GM12878 (cell line): ENCODE measurements at regions not wholly inside any gene's neighbourhood (a gene's known extent, or its start where the extent isn't known, plus 50 kb on each side); places are given as distances from the start of the nearest gene placed in this dataset.

Source experiments
- ATAC-seq: fragments of 200-7000 bp; cut with Tn5 transposase; 3 replicates; pipeline ENCODE4 v1.9.1; 2020; ENCODE audit warnings: mild to moderate bottlenecking, moderate library complexity
- BruUV-seq: library from RNA; stranded (reverse); fragments of 400-500 nt; replicated peaks from 2 replicates; lab custom pipeline; 2021; lab: Mats Ljungman, UMichigan
- CTCF ChIA-PET: fragments of 300-600 bp; sonication (Branson Sonifier 250); formaldehyde crosslinking; extraction: SDS; loops from one replicate; lab custom pipeline; 2021; ENCODE audit warnings: inconsistent platforms; lab: Yijun Ruan, JAX
- POLR2A ChIA-PET: fragments of 350-600 bp; formaldehyde crosslinking; extraction: SDS; loops from one replicate; lab custom pipeline; 2021; ENCODE audit warnings: inconsistent platforms; lab: Charles Lee
- RAD21 ChIA-PET: fragments of 300-600 bp; sonication (Branson Sonifier 250); formaldehyde crosslinking; loops from one replicate; lab custom pipeline; 2023; ENCODE audit warnings: antibody characterized with exemption; ENCODE audit not compliant: unreplicated experiment; lab: Charles Lee
- SMC1A ChIA-PET: fragments of 300-600 bp; sonication (Branson Sonifier 250); formaldehyde crosslinking; loops from one replicate; lab custom pipeline; 2023; ENCODE audit not compliant: unreplicated experiment, uncharacterized antibody; lab: Charles Lee
- DNase-seq: peaks from one replicate; pipeline ENCODE4 v3.0.0-alpha.2; 2011; ENCODE audit warnings: low read depth, low spot score
- FAIRE-seq: peaks from 3 replicates; lab custom pipeline; 2011; peaks lifted over from hg19 to GRCh38; lab: Jason Lieb, UNC
- H2AFZ ChIP-seq: 2 replicates; pipeline ENCODE4 v1.6.0; 2011; ENCODE audit warnings: low read depth, low read length, control low read depth; ENCODE audit not compliant: control insufficient read depth
- H3K27ac ChIP-seq: 2 replicates; pipeline ENCODE4 v1.5.1; 2011; ENCODE audit warnings: control low read depth; ENCODE audit not compliant: control insufficient read depth, insufficient read depth
- H3K27me3 ChIP-seq, 2 experiments: replicated peaks in 1 of 2; 2 replicates each; pipeline versions ENCODE4 v1.6.0 to v1.6.1; 2011; ENCODE audit warnings: low read length in 1 of 2; ENCODE audit not compliant: control insufficient read depth in 2 of 2, insufficient read depth in 2 of 2
- H3K36me3 ChIP-seq, 2 experiments: 2 replicates each; pipeline ENCODE4 v1.5.1; 2011; ENCODE audit warnings: low read length in 1 of 2; ENCODE audit not compliant: control insufficient read depth in 2 of 2, insufficient read depth in 2 of 2
- H3K4me1 ChIP-seq: 2 replicates; pipeline ENCODE4 v1.6.1; 2011; ENCODE audit warnings: mild to moderate bottlenecking, low read length, moderate library complexity, mixed read lengths; ENCODE audit not compliant: control insufficient read depth, insufficient read depth
- H3K4me2 ChIP-seq: 2 replicates; pipeline ENCODE4 v1.6.0; 2011; ENCODE audit warnings: control low read depth; ENCODE audit not compliant: control insufficient read depth, insufficient read depth
- H3K4me3 ChIP-seq: fragments of 200-600 bp; sonication (generic); 2 replicates; pipeline ENCODE4 v1.5.1; 2016
- H3K79me2 ChIP-seq: 2 replicates; pipeline ENCODE4 v1.6.0; 2011; ENCODE audit warnings: low read length; ENCODE audit not compliant: control insufficient read depth, insufficient read depth
- H3K9ac ChIP-seq: 2 replicates; pipeline ENCODE4 v1.8.0; 2011; ENCODE audit warnings: low read length, control low read depth, mixed read lengths; ENCODE audit not compliant: control insufficient read depth, insufficient read depth
- H3K9me3 ChIP-seq: replicated peaks from 3 replicates; pipeline ENCODE4 v1.5.1; 2011; ENCODE audit warnings: mild to moderate bottlenecking, low read length; ENCODE audit not compliant: control insufficient read depth, insufficient read depth
- H4K20me1 ChIP-seq: 2 replicates; pipeline ENCODE4 v1.6.0; 2011; ENCODE audit not compliant: control insufficient read depth, insufficient read depth
- ASH2L ChIP-seq: fragments of 300-600, 200-600 bp; sonication (generic); IDR thresholded peaks from 2 replicates; pipeline ENCODE4 v1.6.1; 2017; ENCODE audit warnings: low read depth, mild to moderate bottlenecking, borderline replicate concordance
- BCL11A ChIP-seq: IDR thresholded peaks from 2 replicates; pipeline ENCODE4 v1.6.1; 2011; ENCODE audit warnings: low read depth, low read length
- E2F8 ChIP-seq: fragments of 450-650 bp; IDR thresholded peaks from 2 replicates; pipeline ENCODE4 v1.6.1; 2018; ENCODE audit warnings: mild to moderate bottlenecking, low read depth, moderate library complexity; ENCODE audit not compliant: partially characterized antibody
- MEF2B ChIP-seq: fragments of 450-650 bp; IDR thresholded peaks from 2 replicates; pipeline ENCODE4 v1.6.1; 2018; ENCODE audit warnings: mild to moderate bottlenecking, moderate library complexity; ENCODE audit not compliant: partially characterized antibody, poor library complexity, severe bottlenecking
- MTA2 ChIP-seq: fragments of 450-650 bp; IDR thresholded peaks from 2 replicates; pipeline ENCODE4 v1.6.1; 2016; ENCODE audit warnings: low read depth, mild to moderate bottlenecking, moderate library complexity
- POLR2AphosphoS2 ChIP-seq: IDR thresholded peaks from 2 replicates; pipeline ENCODE4 v1.6.1; 2011; ENCODE audit warnings: low read depth, mild to moderate bottlenecking, low read length, improper control_type of control experiment, moderate library complexity
- TBL1XR1 ChIP-seq: IDR thresholded peaks from 2 replicates; pipeline ENCODE4 v1.6.1; 2012; ENCODE audit warnings: low read depth, low read length, improper control_type of control experiment
- ZBED1 ChIP-seq: IDR thresholded peaks from 2 replicates; pipeline ENCODE4 v1.6.1; 2016; ENCODE audit warnings: borderline replicate concordance
- ZBTB11 ChIP-seq: fragments of 450-650 bp; formaldehyde crosslinking; IDR thresholded peaks from 2 replicates; pipeline ENCODE4 v1.5.0; 2022; ENCODE audit warnings: mild to moderate bottlenecking, missing genetic modification characterization
- ZNF384 ChIP-seq: IDR thresholded peaks from 2 replicates; pipeline ENCODE4 v1.6.1; 2012; ENCODE audit warnings: low read depth, mild to moderate bottlenecking, low read length, improper control_type of control experiment, borderline replicate concordance
- WGBS: methylation state at CpG from one replicate; pipeline ENCODE4 v1.1.6; 2016; ENCODE audit warnings: low lambda C conversion rate; ENCODE audit not compliant: insufficient replicate concordance, insufficient coverage; ENCODE audit errors: missing lambda C conversion rate; 5-methylcytosine and 5-hydroxymethylcytosine counted together
- in situ Hi-C: fragments of 300-500 bp; cut with MboI; formaldehyde crosslinking; loops from 9 replicates; pipeline ENCODE4 v1.14.3; 2018; ENCODE audit warnings: mixed read lengths
- intact Hi-C: fragments of 100-400 bp; cut with micrococcal nuclease; formaldehyde crosslinking; loops from one replicate; pipeline ENCODE4 v1.14.2; 2022; ENCODE audit not compliant: unreplicated experiment
- TF ChIP-seq, protein P1 (sequence below): IDR thresholded peaks from 2 replicates; pipeline ENCODE4 v1.6.1; 2011; ENCODE audit warnings: borderline replicate concordance, low read depth, mild to moderate bottlenecking, moderate library complexity, low read length; ENCODE audit not compliant: insufficient read depth, poor library complexity, severe bottlenecking
- TF ChIP-seq, protein P2 (sequence below): IDR thresholded peaks from 2 replicates; pipeline ENCODE4 v1.6.1; 2011; ENCODE audit warnings: mild to moderate bottlenecking, low read depth, low read length, moderate library complexity; ENCODE audit not compliant: insufficient replicate concordance

- CTCF ChIA-PET = interaction anchor here (1.3 to 7.0 kb wide), 2 partner anchors 8 to 121 kb away, joined by 3 to 64 read pairs; no protein-coding TSS in a partner anchor
- peak overlapping the region; percentile 96 for H3K4me2 ChIP-seq
- no peak overlapping the region for H3K9ac ChIP-seq
- FAIRE-seq (no peak), ATAC-seq (no peak), DNase-seq (no peak)
- WGBS = 6% methylated on average over 10 of the region's 10 CpGs
- H3K27ac ChIP-seq = no peak overlapping the region
- H4K20me1 ChIP-seq = no peaks in the 10 kb centered on the region
- BruUV-seq = no TSS peak
- H3K27me3 ChIP-seq = peaks cover 5 to 9% of the 10 kb centered on the region in 2 experiments
- H3K36me3 ChIP-seq = no peaks in the 10 kb centered on the region
- H3K4me1 ChIP-seq = no peaks in the 10 kb centered on the region
- in situ Hi-C loops = no loop called here
- RAD21 ChIA-PET = interaction anchor here (1.2 to 4.6 kb wide), 2 partner anchors 9 to 193 kb away, joined by 4 to 32 read pairs; no protein-coding TSS in a partner anchor
- peak overlapping the region; percentile 41; the same call in 1 of the 2 replicates for H3K4me3 ChIP-seq
- H2AFZ ChIP-seq = no peak overlapping the region; the same call in 1 of the 2 replicates
- SMC1A ChIA-PET = interaction anchor here (1.2 to 2.4 kb wide), 2 partner anchors 10 to 189 kb away, joined by 3 to 11 read pairs; no protein-coding TSS in a partner anchor
- intact Hi-C loops = no loop called here
- no peaks in the 10 kb centered on the region for H3K9me3 ChIP-seq
- no peaks in the 10 kb centered on the region for H3K79me2 ChIP-seq
- POLR2A ChIA-PET = no interaction called here
- TF ChIP-seq TBL1XR1 (no peak), ASH2L (no peak), ZNF384 (no peak), E2F8 (no peak), ZBED1 (no peak), MTA2 (no peak), ZBTB11 (CRISPR knock-in tag) (no peak), POLR2AphosphoS2 (no peak), BCL11A (no peak), MEF2B (no peak)
- TF ChIP-seq, protein P1, sequence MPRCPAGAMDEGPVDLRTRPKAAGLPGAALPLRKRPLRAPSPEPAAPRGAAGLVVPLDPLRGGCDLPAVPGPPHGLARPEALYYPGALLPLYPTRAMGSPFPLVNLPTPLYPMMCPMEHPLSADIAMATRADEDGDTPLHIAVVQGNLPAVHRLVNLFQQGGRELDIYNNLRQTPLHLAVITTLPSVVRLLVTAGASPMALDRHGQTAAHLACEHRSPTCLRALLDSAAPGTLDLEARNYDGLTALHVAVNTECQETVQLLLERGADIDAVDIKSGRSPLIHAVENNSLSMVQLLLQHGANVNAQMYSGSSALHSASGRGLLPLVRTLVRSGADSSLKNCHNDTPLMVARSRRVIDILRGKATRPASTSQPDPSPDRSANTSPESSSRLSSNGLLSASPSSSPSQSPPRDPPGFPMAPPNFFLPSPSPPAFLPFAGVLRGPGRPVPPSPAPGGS = no peak
- TF ChIP-seq, protein P2, sequence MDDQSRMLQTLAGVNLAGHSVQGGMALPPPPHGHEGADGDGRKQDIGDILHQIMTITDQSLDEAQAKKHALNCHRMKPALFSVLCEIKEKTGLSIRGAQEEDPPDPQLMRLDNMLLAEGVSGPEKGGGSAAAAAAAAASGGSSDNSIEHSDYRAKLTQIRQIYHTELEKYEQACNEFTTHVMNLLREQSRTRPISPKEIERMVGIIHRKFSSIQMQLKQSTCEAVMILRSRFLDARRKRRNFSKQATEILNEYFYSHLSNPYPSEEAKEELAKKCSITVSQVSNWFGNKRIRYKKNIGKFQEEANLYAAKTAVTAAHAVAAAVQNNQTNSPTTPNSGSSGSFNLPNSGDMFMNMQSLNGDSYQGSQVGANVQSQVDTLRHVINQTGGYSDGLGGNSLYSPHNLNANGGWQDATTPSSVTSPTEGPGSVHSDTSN = no peak
These were observed 355.5 kb downstream of the SNAPC1 start for GRCh38 chr14:62117751-62118105.
